H1 (cell line): ENCODE measurements at regions not wholly inside any gene's neighbourhood (a gene's known extent, or its start where the extent isn't known, plus 50 kb on each side); places are given as distances from the start of the nearest gene placed in this dataset.
A peak's percentile ranks its signal among the peaks of the same experiment; 100 is the strongest.

ENCODE experiments used
- CTCF ChIA-PET: fragments of 300-600 bp; sonication (Branson Sonifier 250); formaldehyde crosslinking; loops from one replicate; lab custom pipeline; 2021; ENCODE audit not compliant: partially characterized antibody; lab: Charles Lee
- POLR2A ChIA-PET: fragments of 300-600 bp; sonication (Branson Sonifier 250); formaldehyde crosslinking; loops from one replicate; lab custom pipeline; 2021; ENCODE audit warnings: inconsistent platforms; ENCODE audit not compliant: partially characterized antibody; lab: Charles Lee
- DNase-seq, 2 experiments: peaks; one replicate each; pipeline versions ENCODE4 v3.0.0 to v3.0.0-alpha.2; 2010 to 2022; ENCODE audit warnings: low spot score in 2 of 2, low read depth in 1 of 2, mixed read lengths in 1 of 2
- FAIRE-seq: peaks from 2 replicates; lab custom pipeline; 2011; peaks lifted over from hg19 to GRCh38; lab: Jason Lieb, UNC
- H2AFZ ChIP-seq: 2 replicates; pipeline ENCODE4 v1.8.1; 2012; ENCODE audit warnings: low read length, inconsistent platforms
- H2AK5ac ChIP-seq: 2 replicates; pipeline ENCODE4 v1.6.1; 2013; ENCODE audit warnings: low read depth, low read length
- H2BK120ac ChIP-seq: replicated peaks from 2 replicates; pipeline ENCODE3; 2013; ENCODE audit warnings: low read depth, low read length, inconsistent platforms
- H2BK12ac ChIP-seq: 2 replicates; pipeline ENCODE4 v1.6.1; 2013; ENCODE audit warnings: low read depth, low read length
- H2BK15ac ChIP-seq: 2 replicates; pipeline ENCODE4 v1.6.1; 2013; ENCODE audit warnings: low read length
- H2BK20ac ChIP-seq: 2 replicates; pipeline ENCODE4 v1.6.1; 2013; ENCODE audit warnings: low read length
- H2BK5ac ChIP-seq: 2 replicates; pipeline ENCODE4 v1.6.1; 2013; ENCODE audit warnings: low read depth, low read length
- H3K14ac ChIP-seq: 2 replicates; pipeline ENCODE4 v1.6.1; 2013; ENCODE audit warnings: inconsistent platforms; ENCODE audit not compliant: insufficient read length
- H3K18ac ChIP-seq: 2 replicates; pipeline ENCODE4 v1.6.1; 2013; ENCODE audit warnings: low read length; ENCODE audit errors: extremely low read depth
- H3K23ac ChIP-seq: 2 replicates; pipeline ENCODE4 v1.6.1; 2013; ENCODE audit warnings: inconsistent platforms; ENCODE audit not compliant: insufficient read length
- H3K23me2 ChIP-seq: 2 replicates; pipeline ENCODE4 v1.6.1; 2013; ENCODE audit warnings: low read depth, low read length
- H3K27ac ChIP-seq: 2 replicates; pipeline ENCODE4 v1.6.1; 2011; ENCODE audit warnings: low read depth, low read length, inconsistent platforms
- H3K27me3 ChIP-seq, 4 experiments: replicated peaks in 1 of 4; 1 replicate in 1 of 4; 2 replicates in 3 of 4; pipeline versions ENCODE4 v1.6.1 to v1.8.1; 2011 to 2013; ENCODE audit warnings: low read length in 3 of 4, mild to moderate bottlenecking in 3 of 4, inconsistent platforms in 2 of 4, mixed read lengths in 2 of 4, moderate library complexity in 1 of 4; ENCODE audit not compliant: control insufficient read depth in 3 of 4, insufficient read depth in 3 of 4; ENCODE audit errors: extremely low read depth in 1 of 4
- H3K36me3 ChIP-seq, 4 experiments: 2 replicates each; pipeline versions ENCODE4 v1.6.1 to v1.8.1; 2011 to 2013; ENCODE audit warnings: mild to moderate bottlenecking in 4 of 4, low read length in 3 of 4, moderate library complexity in 2 of 4, control low read depth in 1 of 4, inconsistent platforms in 1 of 4; ENCODE audit not compliant: insufficient read depth in 4 of 4, control insufficient read depth in 2 of 4
- H3K4ac ChIP-seq: replicated peaks from 2 replicates; pipeline ENCODE3; 2013; ENCODE audit warnings: low read length, low read depth, mixed read lengths, inconsistent platforms; ENCODE audit not compliant: insufficient read length
- H3K4me1 ChIP-seq, 4 experiments: replicated peaks in 1 of 4; 1 replicate in 1 of 4; 2 replicates in 3 of 4; pipeline versions ENCODE4 v1.6.1 to v1.8.1; 2011 to 2013; ENCODE audit warnings: low read length in 3 of 4, inconsistent platforms in 2 of 4, mixed read lengths in 1 of 4; ENCODE audit not compliant: insufficient read depth in 4 of 4, control insufficient read depth in 3 of 4
- H3K4me2 ChIP-seq, 2 experiments: 2 replicates each; pipeline versions ENCODE4 v1.6.1 to v1.8.1; 2011 to 2013; ENCODE audit warnings: low read depth in 2 of 2, low read length in 2 of 2, control low read depth in 1 of 2, inconsistent platforms in 1 of 2, mild to moderate bottlenecking in 1 of 2; ENCODE audit not compliant: insufficient read depth in 1 of 2
- H3K4me3 ChIP-seq, 4 experiments: fragments of 200-600, 300-600 bp in 1 of 4; sonication (generic), shearing (Covaris generic), sonication (Bioruptor Twin) in 1 of 4; 2 replicates each; pipeline versions ENCODE4 v1.5.1 to v1.8.1; 2011 to 2016; ENCODE audit warnings: low read length in 4 of 4, low read depth in 3 of 4, control low read depth in 2 of 4, inconsistent platforms in 2 of 4, mild to moderate bottlenecking in 2 of 4, mixed read lengths in 1 of 4, moderate library complexity in 1 of 4; ENCODE audit not compliant: insufficient read depth in 2 of 4; ENCODE audit errors: extremely low read depth in 1 of 4
- H3K56ac ChIP-seq: replicated peaks from 2 replicates; pipeline ENCODE3; 2013; ENCODE audit warnings: low read depth, mild to moderate bottlenecking, mixed read lengths, low read length, inconsistent platforms; ENCODE audit not compliant: insufficient read length
- H3K79me1 ChIP-seq: 2 replicates; pipeline ENCODE4 v1.6.1; 2013; ENCODE audit warnings: low read depth, low read length, control low read depth
- H3K79me2 ChIP-seq, 2 experiments: 2 replicates each; pipeline versions ENCODE4 v1.6.1 to v1.8.1; 2012 to 2013; ENCODE audit warnings: low read length in 2 of 2, mild to moderate bottlenecking in 2 of 2, inconsistent platforms in 1 of 2; ENCODE audit not compliant: insufficient read depth in 2 of 2, control insufficient read depth in 1 of 2
- H3K9ac ChIP-seq, 4 experiments: replicated peaks in 1 of 4; 1 replicate in 1 of 4; 2 replicates in 3 of 4; pipeline versions ENCODE4 v1.6.1 to v1.8.1; 2011 to 2013; ENCODE audit warnings: low read depth in 3 of 4, low read length in 3 of 4, control low read depth in 2 of 4, mild to moderate bottlenecking in 2 of 4, moderate library complexity in 2 of 4, inconsistent platforms in 1 of 4; ENCODE audit errors: extremely low read depth in 1 of 4
- H3K9me3 ChIP-seq, 2 experiments: 2 replicates each; pipeline versions ENCODE4 v1.6.1 to v1.8.1; 2012 to 2013; ENCODE audit warnings: mild to moderate bottlenecking in 2 of 2, moderate library complexity in 2 of 2, control low read depth in 1 of 2, inconsistent platforms in 1 of 2, low read depth in 1 of 2, low read length in 1 of 2, mixed read lengths in 1 of 2; ENCODE audit not compliant: insufficient read depth in 2 of 2
- H4K20me1 ChIP-seq, 2 experiments: replicated peaks in 1 of 2; 2 replicates each; pipeline versions ENCODE3 to v1.8.1; 2011 to 2013; ENCODE audit warnings: inconsistent platforms in 2 of 2, low read length in 2 of 2, mild to moderate bottlenecking in 1 of 2; ENCODE audit not compliant: insufficient read depth in 2 of 2, control insufficient read depth in 1 of 2
- H4K5ac ChIP-seq: 2 replicates; pipeline ENCODE4 v1.6.1; 2013; ENCODE audit warnings: low read length, low read depth, mixed read lengths, inconsistent platforms; ENCODE audit not compliant: insufficient read length
- H4K8ac ChIP-seq: 2 replicates; pipeline ENCODE4 v1.8.0; 2013; ENCODE audit warnings: mild to moderate bottlenecking, moderate library complexity, low read length, inconsistent platforms; ENCODE audit not compliant: insufficient read depth; ENCODE audit errors: extremely low read depth
- H4K91ac ChIP-seq: replicated peaks from 2 replicates; pipeline ENCODE3; 2013; ENCODE audit warnings: low read length, mixed read lengths, inconsistent platforms; ENCODE audit not compliant: insufficient read length
- ATF3 ChIP-seq: IDR thresholded peaks from 2 replicates; pipeline ENCODE4 v1.6.1; 2011; ENCODE audit warnings: low read depth, mild to moderate bottlenecking, low read length; ENCODE audit not compliant: insufficient read depth
- CBX5 ChIP-seq: fragments of 300-800, 300-1000 bp; sonication (generic); IDR thresholded peaks from 2 replicates; pipeline ENCODE4 v1.7.1; 2016; ENCODE audit warnings: antibody characterized with exemption, low read length, low read depth
- HDAC2 ChIP-seq, 2 experiments: fragments of 300-600 bp in 1 of 2; sonication (generic) in 1 of 2; IDR thresholded peaks; 2 replicates each; pipeline ENCODE4 v1.6.1; 2011 to 2012; ENCODE audit warnings: low read depth in 2 of 2, low read length in 2 of 2, mild to moderate bottlenecking in 2 of 2, moderate library complexity in 2 of 2, borderline replicate concordance in 1 of 2, inconsistent platforms in 1 of 2
- POU5F1 ChIP-seq: IDR thresholded peaks from 2 replicates; pipeline ENCODE4 v1.6.1; 2011; ENCODE audit warnings: low read depth, mild to moderate bottlenecking, low read length, moderate library complexity
- SIRT6 ChIP-seq: IDR thresholded peaks from one replicate; pipeline ENCODE4 v1.7.1; 2012; ENCODE audit warnings: low read length, inconsistent platforms
- SP1 ChIP-seq: IDR thresholded peaks from 2 replicates; pipeline ENCODE4 v1.6.1; 2011; ENCODE audit warnings: low read depth, low read length
- TAF7 ChIP-seq: optimal IDR thresholded peaks from 2 replicates; pipeline ENCODE3; 2011; ENCODE audit warnings: low read depth, mild to moderate bottlenecking, inconsistent platforms, low read length, moderate library complexity, borderline replicate concordance
- WGBS, 2 experiments: shearing (Covaris generic) in 1 of 2; methylation state at CpG; one replicate each; pipeline versions ENCODE4 v1.1.6 to v1.1.7; 2013 to 2015; ENCODE audit warnings: low lambda C conversion rate in 2 of 2, mixed read lengths in 2 of 2, inconsistent platforms in 1 of 2, low coverage in 1 of 2, missing lambda C conversion rate in 1 of 2; ENCODE audit not compliant: insufficient replicate concordance in 2 of 2, insufficient coverage in 1 of 2, insufficient read length in 1 of 2; ENCODE audit errors: extremely low coverage in 1 of 2, missing lambda C conversion rate in 1 of 2; 5-methylcytosine and 5-hydroxymethylcytosine counted together

GRCh38 chr1:107000902-107001301, 55.6 kb upstream of the PRMT6 start:
- Histone ChIP-seq H3K4ac (no peak overlapping the region), H3K18ac (no peak overlapping the region)

More at GRCh38 chr1:107000902-107001301, 55.6 kb upstream of the PRMT6 start:
- no peak for DNase-seq
- no peak overlapping the region for H3K4me3 ChIP-seq
- no peak overlapping the region for H2BK120ac ChIP-seq
- no peak overlapping the region for H2BK20ac ChIP-seq
- H3K4me2 ChIP-seq = no peak overlapping the region
- H2AFZ ChIP-seq = no peak overlapping the region; the same call in 1 of the 2 replicates
- no peak overlapping the region for H3K27ac ChIP-seq
- POLR2A ChIA-PET = no interaction called here
- H3K9ac ChIP-seq = peak overlapping the region in 1 of 4 experiments; percentile 34; a peak in 1 of 7 replicates
- H3K23me2 ChIP-seq = no peaks in the 10 kb centered on the region
- no peak overlapping the region for H3K23ac ChIP-seq
- H3K27me3 ChIP-seq = no peaks in the 10 kb centered on the region
- H4K8ac ChIP-seq = no peak overlapping the region
- 92% methylated on average over 2 of the region's 2 CpGs; no CpG with 5 or more reads in 1 of the 2 experiments for WGBS, 2 experiments
- no peak overlapping the region for H2BK12ac ChIP-seq
- TF ChIP-seq HDAC2 (IDR thresholded peaks at IDR 0.05; ENCODE audit: borderline replicate concordance in 1 of 2, low read depth in 2 of 2, low read length in 2 of 2) (no peak), TAF7 (no peak), SP1 (no peak), CBX5 (no peak), POU5F1 (no peak), SIRT6 (no peak), ATF3 (no peak)
- H3K79me1 ChIP-seq = no peaks in the 10 kb centered on the region
- H3K36me3 ChIP-seq = no peaks in the 10 kb centered on the region
- FAIRE-seq = no peak
- no peak overlapping the region for H2BK5ac ChIP-seq
- H4K5ac ChIP-seq = no peak overlapping the region
- no peak overlapping the region for H2AK5ac ChIP-seq
- no peak overlapping the region for H2BK15ac ChIP-seq
- no peaks in the 10 kb centered on the region for H3K79me2 ChIP-seq
- H3K56ac ChIP-seq = no peak overlapping the region
- no peak overlapping the region for H3K14ac ChIP-seq
- CTCF ChIA-PET = no interaction called here
- H4K20me1 ChIP-seq = no peaks in the 10 kb centered on the region
- no peaks in the 10 kb centered on the region for H3K4me1 ChIP-seq
- no peaks in the 10 kb centered on the region for H3K9me3 ChIP-seq
- no peak overlapping the region for H4K91ac ChIP-seq
